OCI-LY7 (cell line): ENCODE measurements at regions not wholly inside any gene's neighbourhood (a gene's known extent, or its start where the extent isn't known, plus 50 kb on each side); places are given as distances from the start of the nearest gene placed in this dataset.

ENCODE experiments used
- EZH2phosphoT487 ChIP-seq: fragments of 200-600 bp; sonication (generic); IDR thresholded peaks from 2 replicates; pipeline ENCODE4 v1.6.1; 2018; ENCODE audit warnings: low read depth, borderline replicate concordance, mild to moderate bottlenecking, mixed run types, antibody characterized with exemption, low read length, moderate library complexity, mixed read lengths
- TF ChIP-seq, protein P1 (sequence below): fragments of 200-600 bp; sonication (generic); conservative IDR thresholded peaks from 2 replicates; pipeline ENCODE4 v1.5.1; 2014; ENCODE audit warnings: mild to moderate bottlenecking, antibody characterized with exemption, low read length, moderate library complexity, mixed read lengths

GRCh38 chr11:23957314-23957713 is 539.5 kb upstream of the LUZP2 start:
- TF ChIP-seq, protein P1, sequence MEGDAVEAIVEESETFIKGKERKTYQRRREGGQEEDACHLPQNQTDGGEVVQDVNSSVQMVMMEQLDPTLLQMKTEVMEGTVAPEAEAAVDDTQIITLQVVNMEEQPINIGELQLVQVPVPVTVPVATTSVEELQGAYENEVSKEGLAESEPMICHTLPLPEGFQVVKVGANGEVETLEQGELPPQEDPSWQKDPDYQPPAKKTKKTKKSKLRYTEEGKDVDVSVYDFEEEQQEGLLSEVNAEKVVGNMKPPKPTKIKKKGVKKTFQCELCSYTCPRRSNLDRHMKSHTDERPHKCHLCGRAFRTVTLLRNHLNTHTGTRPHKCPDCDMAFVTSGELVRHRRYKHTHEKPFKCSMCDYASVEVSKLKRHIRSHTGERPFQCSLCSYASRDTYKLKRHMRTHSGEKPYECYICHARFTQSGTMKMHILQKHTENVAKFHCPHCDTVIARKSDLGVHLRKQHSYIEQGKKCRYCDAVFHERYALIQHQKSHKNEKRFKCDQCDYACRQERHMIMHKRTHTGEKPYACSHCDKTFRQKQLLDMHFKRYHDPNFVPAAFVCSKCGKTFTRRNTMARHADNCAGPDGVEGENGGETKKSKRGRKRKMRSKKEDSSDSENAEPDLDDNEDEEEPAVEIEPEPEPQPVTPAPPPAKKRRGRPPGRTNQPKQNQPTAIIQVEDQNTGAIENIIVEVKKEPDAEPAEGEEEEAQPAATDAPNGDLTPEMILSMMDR: no peak
- TF ChIP-seq EZH2phosphoT487: no peak
